Endothelial cell of umbilical vein (primary cell): ENCODE measurements at regions not wholly inside any gene's neighbourhood (a gene's known extent, or its start where the extent isn't known, plus 50 kb on each side); places are given as distances from the start of the nearest gene placed in this dataset.

Experiments
- BruUV-seq: library from RNA; stranded (reverse); fragments of 400-500 nt; replicated peaks from 2 replicates; lab custom pipeline; 2021; lab: Mats Ljungman, UMichigan
- CTCF ChIA-PET: fragments of 300-600, 350-600 bp; sonication (Branson Sonifier 250); formaldehyde crosslinking; loops from one replicate; lab custom pipeline; 2021; ENCODE audit warnings: antibody characterized with exemption, inconsistent platforms; lab: Charles Lee
- POLR2A ChIA-PET: fragments of 300-600, 350-600 bp; sonication (Branson Sonifier 250); formaldehyde crosslinking; loops from one replicate; lab custom pipeline; 2021; ENCODE audit warnings: antibody characterized with exemption, inconsistent platforms; lab: Charles Lee
- DNase-seq: peaks from one replicate; pipeline ENCODE4 v3.0.0-alpha.2; 2011; ENCODE audit warnings: low read depth, low spot score
- FAIRE-seq: peaks from 2 replicates; lab custom pipeline; 2011; peaks lifted over from hg19 to GRCh38; lab: Jason Lieb, UNC
- H2AFZ ChIP-seq: 2 replicates; pipeline ENCODE4 v1.6.0; 2012; ENCODE audit warnings: low read depth, low read length, control low read depth, inconsistent platforms
- H3K27ac ChIP-seq: 2 replicates; pipeline ENCODE4 v1.5.1; 2011; ENCODE audit warnings: low read depth, mild to moderate bottlenecking, control low read depth, low read length, moderate library complexity; ENCODE audit not compliant: insufficient read depth
- H3K27me3 ChIP-seq, 2 experiments: 2 replicates each; pipeline versions ENCODE4 v1.6.0 to v1.6.1; 2011; ENCODE audit warnings: low read length in 2 of 2, mixed read lengths in 1 of 2; ENCODE audit not compliant: control insufficient read depth in 2 of 2, insufficient read depth in 2 of 2
- H3K36me3 ChIP-seq, 2 experiments: 2 replicates in 1 of 2; 3 replicates in 1 of 2; pipeline ENCODE4 v1.5.1; 2011; ENCODE audit warnings: low read length in 2 of 2, mild to moderate bottlenecking in 1 of 2, moderate library complexity in 1 of 2; ENCODE audit not compliant: control insufficient read depth in 2 of 2, insufficient read depth in 2 of 2; ENCODE audit errors: extremely low read depth in 1 of 2
- H3K4me1 ChIP-seq: 3 replicates; pipeline ENCODE4 v1.5.1; 2011; ENCODE audit warnings: mild to moderate bottlenecking, low read length; ENCODE audit not compliant: control insufficient read depth, insufficient read depth; ENCODE audit errors: extremely low read depth
- H3K4me2 ChIP-seq: 2 replicates; pipeline ENCODE4 v1.6.1; 2011; ENCODE audit warnings: low read length, control low read depth, mixed read lengths; ENCODE audit not compliant: insufficient read depth
- H3K4me3 ChIP-seq, 3 experiments: fragments of 200-600 bp in 1 of 3; sonication (generic), shearing (Covaris generic) in 1 of 3; replicated peaks in 1 of 3; 2 replicates each; pipeline ENCODE4 v1.5.1; 2011 to 2016; ENCODE audit warnings: control low read depth in 3 of 3, low read length in 3 of 3, mild to moderate bottlenecking in 2 of 3, inconsistent platforms in 1 of 3, low read depth in 1 of 3, moderate library complexity in 1 of 3; ENCODE audit not compliant: insufficient read depth in 1 of 3
- H3K79me2 ChIP-seq: 2 replicates; pipeline ENCODE4 v1.6.0; 2012; ENCODE audit warnings: low read length, inconsistent platforms; ENCODE audit not compliant: control insufficient read depth, insufficient read depth
- H3K9ac ChIP-seq: replicated peaks from 2 replicates; pipeline ENCODE3; 2011; ENCODE audit warnings: low read length, control low read depth; ENCODE audit not compliant: insufficient read depth; ENCODE audit errors: extremely low read depth
- H3K9me1 ChIP-seq: replicated peaks from 3 replicates; pipeline ENCODE4 v1.6.0; 2011; ENCODE audit warnings: mild to moderate bottlenecking, low read length; ENCODE audit not compliant: control insufficient read depth, insufficient read depth; ENCODE audit errors: extremely low read depth
- H3K9me3 ChIP-seq: replicated peaks from 2 replicates; pipeline ENCODE4 v1.5.1; 2012; ENCODE audit warnings: low read length, inconsistent platforms; ENCODE audit not compliant: control insufficient read depth, insufficient read depth
- H4K20me1 ChIP-seq: replicated peaks from 2 replicates; pipeline ENCODE3; 2011; ENCODE audit warnings: mild to moderate bottlenecking, low read length; ENCODE audit not compliant: control insufficient read depth, insufficient read depth; ENCODE audit errors: extremely low read depth
- EZH2 ChIP-seq: IDR thresholded peaks from 2 replicates; pipeline ENCODE4 v1.6.1; 2012; ENCODE audit warnings: borderline replicate concordance, low read depth, mild to moderate bottlenecking, moderate library complexity, low read length, inconsistent platforms; ENCODE audit not compliant: severe bottlenecking
- FOS ChIP-seq: IDR thresholded peaks from 2 replicates; pipeline ENCODE4 v1.6.1; 2011; ENCODE audit warnings: mild to moderate bottlenecking, low read length, moderate library complexity, borderline replicate concordance; ENCODE audit not compliant: insufficient read depth
- GATA2 ChIP-seq: IDR thresholded peaks from 2 replicates; pipeline ENCODE4 v1.7.0; 2011; ENCODE audit warnings: low read depth, mild to moderate bottlenecking, moderate library complexity, mixed read lengths, low read length; ENCODE audit not compliant: insufficient read length, insufficient read depth
- JUN ChIP-seq: IDR thresholded peaks from 2 replicates; pipeline ENCODE4 v1.6.1; 2011; ENCODE audit warnings: borderline replicate concordance, low read depth; ENCODE audit not compliant: insufficient read length, insufficient read depth
- MYC ChIP-seq: IDR thresholded peaks from one replicate; pipeline ENCODE4 v1.6.1; 2011; ENCODE audit warnings: mild to moderate bottlenecking, low read depth, low read length
- POLR2A ChIP-seq: IDR thresholded peaks from 2 replicates; pipeline ENCODE4 v1.6.1; 2012; ENCODE audit warnings: low read depth, mild to moderate bottlenecking, control low read depth, low read length
- POLR2AphosphoS5 ChIP-seq: IDR thresholded peaks from 2 replicates; pipeline ENCODE4 v1.6.1; 2012; ENCODE audit warnings: low read depth, mild to moderate bottlenecking, control low read depth, low read length, moderate library complexity; ENCODE audit not compliant: insufficient read depth
- dilution Hi-C: fragments of 300-500 bp; cut with MboI; formaldehyde crosslinking; loops from one replicate; pipeline ENCODE4 v1.15.0; 2019; ENCODE audit warnings: low sequenced_read_pairs; ENCODE audit not compliant: extremely low pct_ligation_motif_present
- intact Hi-C: fragments of 100-400 bp; cut with micrococcal nuclease; formaldehyde crosslinking; loops from one replicate; pipeline ENCODE4 v1.10.0; 2022
- TF ChIP-seq, protein P1 (sequence below): IDR thresholded peaks from 2 replicates; pipeline ENCODE4 v1.6.1; 2011; ENCODE audit not compliant: insufficient read depth, insufficient read length
- TF ChIP-seq, protein P2 (sequence below), 2 donors: IDR thresholded peaks; 1 replicate in 1 of 2; 2 replicates in 1 of 2; pipeline ENCODE4 v1.5.1; 2011; ENCODE audit warnings: low read length in 2 of 2, mild to moderate bottlenecking in 2 of 2, moderate library complexity in 2 of 2, control low read depth in 1 of 2, inconsistent platforms in 1 of 2, low read depth in 1 of 2; ENCODE audit not compliant: insufficient read depth in 1 of 2; ENCODE audit errors: extremely low read depth in 1 of 2

DNA sequence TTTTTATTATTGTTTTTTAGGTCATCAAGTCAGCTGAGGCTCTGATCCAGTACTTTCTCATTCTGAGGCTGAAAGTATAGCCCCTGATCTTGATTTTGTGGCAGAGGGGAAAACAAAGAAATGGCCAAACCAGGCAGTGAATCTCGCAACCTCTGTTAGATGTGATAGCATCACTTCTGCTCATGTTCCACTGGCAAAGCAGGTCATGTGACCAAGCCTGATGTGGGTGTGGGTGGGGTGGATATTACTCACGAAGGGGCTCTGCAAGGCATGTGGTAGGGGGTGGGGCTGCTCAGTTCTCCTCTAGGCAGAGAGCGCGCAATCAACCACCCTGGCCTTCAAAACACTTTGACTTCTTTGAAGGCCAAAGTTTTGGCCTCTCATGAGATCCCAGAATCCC, 254.2 kb downstream of the MYCN start:
- Histone ChIP-seq H3K4me3 (no peak overlapping the region), H3K4me1 (no peaks in the 10 kb centered on the region), H3K79me2 (no peaks in the 10 kb centered on the region), H3K4me2 (no peak overlapping the region), H3K9me3 (peaks cover 8% of the 10 kb centered on the region), H3K27ac (no peak overlapping the region), H4K20me1 (no peaks in the 10 kb centered on the region), H3K27me3 (no peaks in the 10 kb centered on the region), H3K9me1 (no peaks in the 10 kb centered on the region), H3K9ac (no peak overlapping the region), H2AFZ (no peak overlapping the region), H3K36me3 (no peaks in the 10 kb centered on the region)
- DNase-seq (no peak), FAIRE-seq (no peak)
- intact Hi-C loops (no loop called here), dilution Hi-C loops (no loop called here)
- TF ChIP-seq JUN = no peak
- TF ChIP-seq EZH2 = no peak
- TF ChIP-seq MYC = no peak
- TF ChIP-seq GATA2 = no peak
- no peak for TF ChIP-seq FOS
- TF ChIP-seq, protein P1, sequence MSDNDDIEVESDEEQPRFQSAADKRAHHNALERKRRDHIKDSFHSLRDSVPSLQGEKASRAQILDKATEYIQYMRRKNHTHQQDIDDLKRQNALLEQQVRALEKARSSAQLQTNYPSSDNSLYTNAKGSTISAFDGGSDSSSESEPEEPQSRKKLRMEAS = no peak
- no peak for TF ChIP-seq POLR2A
- TF ChIP-seq POLR2AphosphoS5 = no peak
- TF ChIP-seq, protein P2, sequence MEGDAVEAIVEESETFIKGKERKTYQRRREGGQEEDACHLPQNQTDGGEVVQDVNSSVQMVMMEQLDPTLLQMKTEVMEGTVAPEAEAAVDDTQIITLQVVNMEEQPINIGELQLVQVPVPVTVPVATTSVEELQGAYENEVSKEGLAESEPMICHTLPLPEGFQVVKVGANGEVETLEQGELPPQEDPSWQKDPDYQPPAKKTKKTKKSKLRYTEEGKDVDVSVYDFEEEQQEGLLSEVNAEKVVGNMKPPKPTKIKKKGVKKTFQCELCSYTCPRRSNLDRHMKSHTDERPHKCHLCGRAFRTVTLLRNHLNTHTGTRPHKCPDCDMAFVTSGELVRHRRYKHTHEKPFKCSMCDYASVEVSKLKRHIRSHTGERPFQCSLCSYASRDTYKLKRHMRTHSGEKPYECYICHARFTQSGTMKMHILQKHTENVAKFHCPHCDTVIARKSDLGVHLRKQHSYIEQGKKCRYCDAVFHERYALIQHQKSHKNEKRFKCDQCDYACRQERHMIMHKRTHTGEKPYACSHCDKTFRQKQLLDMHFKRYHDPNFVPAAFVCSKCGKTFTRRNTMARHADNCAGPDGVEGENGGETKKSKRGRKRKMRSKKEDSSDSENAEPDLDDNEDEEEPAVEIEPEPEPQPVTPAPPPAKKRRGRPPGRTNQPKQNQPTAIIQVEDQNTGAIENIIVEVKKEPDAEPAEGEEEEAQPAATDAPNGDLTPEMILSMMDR (IDR thresholded peaks at IDR 0.05; ENCODE audit: extremely low read depth in 1 of 2, insufficient read depth in 1 of 2, low read depth in 1 of 2, low read length in 2 of 2) = no peak
- BruUV-seq = no TSS peak
- ChIA-PET POLR2A (no interaction called here), CTCF (no interaction called here)
